PFSK-1 (cell line): ENCODE measurements at regions not wholly inside any gene's neighbourhood (a gene's known extent, or its start where the extent isn't known, plus 50 kb on each side); places are given as distances from the start of the nearest gene placed in this dataset.

Experiments used
- FOXP2 ChIP-seq: optimal IDR thresholded peaks from 2 replicates; pipeline ENCODE3; 2011; ENCODE audit warnings: borderline replicate concordance, control low read depth, inconsistent platforms; ENCODE audit not compliant: insufficient read depth; ENCODE audit errors: extremely low read length, extremely low read depth
- POLR2AphosphoS5 ChIP-seq: IDR thresholded peaks from 2 replicates; pipeline ENCODE4 v1.6.1; 2012; ENCODE audit warnings: low read depth, mild to moderate bottlenecking, control low read depth, low read length, moderate library complexity
- REST ChIP-seq, 2 experiments: IDR thresholded peaks; 2 replicates each; pipeline versions ENCODE4 v1.6.1 to v1.8.0; 2011 to 2012; ENCODE audit warnings: low read depth in 2 of 2, low read length in 2 of 2, control low read depth in 1 of 2, inconsistent platforms in 1 of 2, mild to moderate bottlenecking in 1 of 2, moderate library complexity in 1 of 2; ENCODE audit not compliant: insufficient read depth in 1 of 2
- SIN3A ChIP-seq: IDR thresholded peaks from 2 replicates; pipeline ENCODE4 v1.6.1; 2012; ENCODE audit warnings: mild to moderate bottlenecking, low read length, moderate library complexity, borderline replicate concordance; ENCODE audit not compliant: insufficient read depth
- TAF1 ChIP-seq: IDR thresholded peaks from 2 replicates; pipeline ENCODE4 v1.6.1; 2012; ENCODE audit warnings: low read length, control low read depth, borderline replicate concordance; ENCODE audit not compliant: insufficient read depth

- TF ChIP-seq FOXP2, result no peak
- no peak for TF ChIP-seq SIN3A
- TF ChIP-seq TAF1, result no peak
These were observed 454.4 kb downstream of the GATA3 start for GRCh38 chr10:8508882-8509281.

DNA sequence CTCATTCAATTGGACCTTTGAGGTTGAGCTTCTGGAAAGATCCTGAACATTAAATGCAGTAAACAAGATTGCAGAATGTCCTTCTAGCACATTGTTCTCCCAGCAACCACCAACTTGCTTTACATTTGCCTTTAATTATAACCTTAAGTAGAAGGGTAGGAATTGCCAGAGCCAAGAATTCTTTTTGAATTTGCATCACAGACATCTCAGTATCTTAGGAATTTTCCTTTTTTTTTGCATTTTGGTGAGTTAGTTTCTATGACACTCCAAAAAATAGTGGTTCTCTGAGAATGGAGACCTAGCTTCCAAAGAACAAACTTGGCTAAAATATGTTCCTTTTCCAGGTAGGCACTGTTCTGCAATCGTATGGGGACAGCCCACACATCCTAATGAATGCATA lies 456.0 kb downstream of the GATA3 start:
- TF ChIP-seq REST (IDR thresholded peaks at IDR 0.05; ENCODE audit: insufficient read depth in 1 of 2, low read depth in 2 of 2, low read length in 2 of 2) (no peak), FOXP2 (no peak), SIN3A (no peak), POLR2AphosphoS5 (no peak), TAF1 (no peak)

GRCh38 chr10:8511026-8511425 lies 456.5 kb downstream of the GATA3 start:
- TF ChIP-seq REST (IDR thresholded peaks at IDR 0.05; ENCODE audit: insufficient read depth in 1 of 2, low read depth in 2 of 2, low read length in 2 of 2) (no peak), FOXP2 (no peak), SIN3A (no peak), TAF1 (no peak), POLR2AphosphoS5 (no peak)

DNA sequence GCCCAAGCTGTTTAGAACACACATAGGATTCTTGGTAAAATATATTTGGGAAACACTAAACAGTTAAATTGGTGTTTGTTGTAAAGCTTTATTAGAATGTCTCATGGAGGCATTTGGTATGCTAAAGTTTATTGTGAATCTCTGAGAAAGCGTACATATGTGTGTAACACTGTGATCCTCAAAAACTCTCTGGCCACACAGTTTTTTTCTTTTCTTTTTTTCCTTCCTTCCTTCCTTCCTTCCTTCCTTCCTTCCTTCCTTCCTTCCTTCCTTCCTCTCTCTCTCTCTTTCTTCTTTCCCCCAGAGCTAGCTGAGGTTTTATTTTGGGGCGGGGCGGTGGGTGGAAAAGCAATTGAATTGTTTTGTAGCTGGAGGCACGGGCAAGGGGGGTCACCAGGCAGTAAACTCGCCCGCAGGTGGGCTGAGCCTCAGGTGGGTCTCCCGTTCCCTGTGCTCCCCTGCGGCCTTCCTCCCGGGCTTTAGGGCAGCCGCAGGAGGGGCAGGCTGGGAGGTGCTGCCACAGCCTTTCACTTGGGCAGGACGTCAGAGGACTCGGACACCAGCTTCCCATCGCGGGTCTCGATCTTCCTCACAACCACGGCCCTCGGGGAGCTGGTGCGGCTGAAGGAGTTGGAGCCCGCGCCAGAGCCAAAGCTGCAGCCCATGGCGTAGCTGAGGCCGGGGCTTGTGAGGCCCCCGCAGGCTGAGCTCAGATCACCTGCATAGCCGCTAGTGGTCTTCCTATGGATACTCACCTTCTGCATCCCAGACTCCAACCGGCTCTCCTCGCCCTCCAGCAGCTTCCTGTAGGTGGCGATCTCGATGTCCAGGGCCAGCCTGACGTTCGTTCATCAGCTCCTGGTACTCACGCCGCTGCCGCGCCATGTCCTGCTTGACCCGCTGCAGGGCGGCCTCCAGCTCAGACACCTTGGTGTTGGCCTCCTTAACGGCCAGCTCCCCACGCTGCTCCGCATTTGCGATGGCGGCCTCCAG lies 459.0 kb downstream of the GATA3 start:
- TF ChIP-seq POLR2AphosphoS5 (no peak), TAF1 (no peak), FOXP2 (no peak), REST (IDR thresholded peaks at IDR 0.05; ENCODE audit: insufficient read depth in 1 of 2, low read depth in 2 of 2, low read length in 2 of 2) (no peak), SIN3A (no peak)

GRCh38 chr10:8520382-8520781 lies 465.9 kb downstream of the GATA3 start:
- no peak for TF ChIP-seq REST (IDR thresholded peaks at IDR 0.05; ENCODE audit: insufficient read depth in 1 of 2, low read depth in 2 of 2, low read length in 2 of 2)
- no peak for TF ChIP-seq SIN3A
- no peak for TF ChIP-seq FOXP2
- TF ChIP-seq POLR2AphosphoS5, result no peak
- TF ChIP-seq TAF1, result no peak
